B cell (primary cell): ENCODE measurements at regions not wholly inside any gene's neighbourhood (a gene's known extent, or its start where the extent isn't known, plus 50 kb on each side); places are given as distances from the start of the nearest gene placed in this dataset.

Experiments
- ATAC-seq: fragments of 200-7000 bp; cut with Tn5 transposase; one replicate; pipeline ENCODE4 v1.10.0; 2021; ENCODE audit warnings: low read depth, mild to moderate bottlenecking, moderate number of reproducible peaks, moderate library complexity
- CTCF ChIA-PET: fragments of 350-600 bp; sonication (Branson Sonifier 250); formaldehyde crosslinking; loops from one replicate; lab custom pipeline; 2021; ENCODE audit warnings: antibody characterized with exemption, inconsistent platforms; lab: Charles Lee
- POLR2A ChIA-PET: fragments of 350-600 bp; sonication (Branson Sonifier 250); formaldehyde crosslinking; loops from one replicate; lab custom pipeline; 2021; ENCODE audit warnings: antibody characterized with exemption; lab: Charles Lee
- DNase-seq: peaks from one replicate; pipeline ENCODE4 v3.0.0; 2013
- H2AFZ ChIP-seq: 2 replicates; pipeline ENCODE4 v1.6.1; 2012; ENCODE audit warnings: mild to moderate bottlenecking, low read depth, low read length; ENCODE audit not compliant: insufficient read depth, poor library complexity, severe bottlenecking
- H3K27ac ChIP-seq, 2 donors: 1 replicate in 1 of 2; 2 replicates in 1 of 2; pipeline ENCODE4 v1.5.1; 2012 to 2013; ENCODE audit warnings: low read length in 2 of 2, mild to moderate bottlenecking in 2 of 2, moderate library complexity in 1 of 2
- H3K27me3 ChIP-seq, 4 experiments: fragments of 200-600 bp in 1 of 4; sonication (generic) in 1 of 4; replicated peaks in 1 of 4; 1 replicate in 2 of 4; 2 replicates in 2 of 4; pipeline versions ENCODE4 v1.6.1 to v1.7.0; 2013 to 2016; ENCODE audit warnings: low read length in 3 of 4, mild to moderate bottlenecking in 2 of 4, mixed read lengths in 1 of 4, moderate library complexity in 1 of 4; ENCODE audit not compliant: insufficient read depth in 4 of 4, control insufficient read depth in 3 of 4; ENCODE audit errors: control extremely low read depth in 1 of 4
- H3K36me3 ChIP-seq, 2 experiments: replicated peaks in 1 of 2; 1 replicate in 1 of 2; 2 replicates in 1 of 2; pipeline versions ENCODE4 v1.6.1 to v1.7.1; 2013; ENCODE audit warnings: low read length in 1 of 2; ENCODE audit not compliant: insufficient read depth in 2 of 2, control insufficient read depth in 1 of 2; ENCODE audit errors: control extremely low read depth in 1 of 2, extremely low read depth in 1 of 2
- H3K4me1 ChIP-seq, 2 donors: fragments of 200-600 bp in 1 of 2; sonication (generic) in 1 of 2; 1 replicate in 1 of 2; 2 replicates in 1 of 2; pipeline versions ENCODE4 v1.5.1 to v1.6.1; 2013 to 2017; ENCODE audit warnings: low read length in 2 of 2; ENCODE audit not compliant: control insufficient read depth in 2 of 2, insufficient read depth in 2 of 2
- H3K4me2 ChIP-seq: replicated peaks from 2 replicates; pipeline ENCODE3; 2012; ENCODE audit warnings: mild to moderate bottlenecking, low read depth, low read length; ENCODE audit not compliant: poor library complexity, severe bottlenecking
- H3K4me3 ChIP-seq, 5 experiments: fragments of 200-600 bp in 1 of 5; sonication (generic) in 1 of 5; 1 replicate in 3 of 5; 2 replicates in 2 of 5; pipeline versions ENCODE4 v1.5.1 to v1.7.0; 2011 to 2016; ENCODE audit warnings: low read length in 4 of 5, mild to moderate bottlenecking in 4 of 5, low read depth in 2 of 5, control low read depth in 1 of 5, moderate library complexity in 1 of 5; ENCODE audit not compliant: insufficient read depth in 1 of 5; ENCODE audit errors: control extremely low read depth in 1 of 5, extremely low read depth in 1 of 5
- H3K79me2 ChIP-seq: fragments of 200-600 bp; sonication (generic); one replicate; pipeline ENCODE4 v1.6.0; 2016; ENCODE audit warnings: low read length; ENCODE audit not compliant: control insufficient read depth, insufficient read depth
- H3K9ac ChIP-seq: fragments of 200-600 bp; sonication (generic); 2 replicates; pipeline ENCODE4 v1.6.1; 2017; ENCODE audit warnings: mild to moderate bottlenecking, low read length, moderate library complexity
- H3K9me3 ChIP-seq, 3 donors: one replicate each; pipeline versions ENCODE4 v1.6.1 to v1.7.1; 2013; ENCODE audit warnings: low read length in 2 of 3; ENCODE audit not compliant: control insufficient read depth in 2 of 3, insufficient read depth in 1 of 3; ENCODE audit errors: control extremely low read depth in 1 of 3
- H4K20me1 ChIP-seq: 2 replicates; pipeline ENCODE4 v1.6.0; 2012; ENCODE audit warnings: mild to moderate bottlenecking, low read length; ENCODE audit not compliant: insufficient read depth, control insufficient read depth, poor library complexity, severe bottlenecking
- H3K27ac Mint-ChIP-seq: one replicate; pipeline ENCODE4 v1.8.0; 2021; ENCODE audit warnings: mixed read lengths
- H3K27me3 Mint-ChIP-seq: one replicate; pipeline ENCODE4 v1.8.0; 2021; ENCODE audit warnings: mixed read lengths
- H3K4me1 Mint-ChIP-seq: one replicate; pipeline ENCODE4 v1.8.0; 2021; ENCODE audit warnings: mixed read lengths
- H3K4me3 Mint-ChIP-seq: one replicate; pipeline ENCODE4 v1.8.0; 2021; ENCODE audit warnings: mixed read lengths
- H3K9me3 Mint-ChIP-seq: one replicate; pipeline ENCODE4 v1.8.0; 2022; ENCODE audit warnings: mixed read lengths; ENCODE audit not compliant: insufficient read depth
- CTCF ChIP-seq: fragments of 200-600 bp; IDR thresholded peaks from one replicate; pipeline ENCODE4 v1.8.0; 2022; ENCODE audit warnings: antibody characterized with exemption, mild to moderate bottlenecking
- EZH2 ChIP-seq: IDR thresholded peaks from 2 replicates; pipeline ENCODE4 v1.6.1; 2012; ENCODE audit warnings: borderline replicate concordance, low read depth, mild to moderate bottlenecking, moderate library complexity, low read length; ENCODE audit not compliant: insufficient read depth, poor library complexity, severe bottlenecking
- WGBS: methylation state at CpG from one replicate; pipeline ENCODE4 v1.1.5; 2013; ENCODE audit warnings: missing lambda C conversion rate; ENCODE audit not compliant: insufficient coverage; 5-methylcytosine and 5-hydroxymethylcytosine counted together
- intact Hi-C: fragments of 100-400 bp; cut with micrococcal nuclease; formaldehyde crosslinking; loops from one replicate; pipeline ENCODE4 v1.10.0; 2022

- Histone ChIP-seq H3K79me2 (no peaks in the 10 kb centered on the region), H3K9ac (no peak overlapping the region), H3K4me2 (no peak overlapping the region), H3K4me1 (peaks cover 0 to 4% of the 10 kb centered on the region in 2 donors), H3K27ac (no peak overlapping the region), H4K20me1 (no peaks in the 10 kb centered on the region), H2AFZ (peak overlapping the region; percentile 28), H3K27me3 (peaks cover 0 to 6% (median 0%) of the 10 kb centered on the region in 4 experiments), H3K36me3 (no peaks in the 10 kb centered on the region), H3K4me3 (no peak overlapping the region), H3K9me3 (no peaks in the 10 kb centered on the region)
- POLR2A ChIA-PET: no interaction called here
- Mint-ChIP-seq H3K9me3 (no peaks in the 10 kb centered on the region), H3K4me3 (no peak overlapping the region), H3K27ac (no peak overlapping the region), H3K4me1 (no peaks in the 10 kb centered on the region), H3K27me3 (peaks cover 17% of the 10 kb centered on the region)
- CTCF ChIA-PET: interaction anchor here (2.3 kb wide), 1 partner anchor 416 kb away, joined by 16 read pairs; no protein-coding TSS in a partner anchor
- 85% methylated on average over 12 of the region's 13 CpGs for WGBS
- ATAC-seq (no peak), DNase-seq (no peak)
- no peak for TF ChIP-seq EZH2
- no peak for TF ChIP-seq CTCF
- intact Hi-C loops: loop anchor here (1.0 kb wide), 1 partner anchor 416 kb away; no protein-coding TSS in a partner anchor
Measured at GRCh38 chr1:10910681-10911489, 101.6 kb upstream of the TARDBP start.

GRCh38 chr1:10911490-10912166 lies 100.8 kb upstream of the TARDBP start:
- Histone ChIP-seq H3K27me3 (peaks cover 0 to 2% (median 0%) of the 10 kb centered on the region in 4 experiments), H3K4me1 (peaks cover 0 to 4% of the 10 kb centered on the region in 2 donors), H3K27ac (no peak overlapping the region), H4K20me1 (no peaks in the 10 kb centered on the region), H2AFZ (no peak overlapping the region), H3K9ac (no peak overlapping the region), H3K9me3 (no peaks in the 10 kb centered on the region), H3K4me2 (no peak overlapping the region), H3K4me3 (no peak overlapping the region), H3K36me3 (no peaks in the 10 kb centered on the region), H3K79me2 (no peaks in the 10 kb centered on the region)
- DNase-seq (no peak), ATAC-seq (no peak)
- intact Hi-C loops: no loop called here
- H3K27ac Mint-ChIP-seq: no peak overlapping the region
- no peaks in the 10 kb centered on the region for H3K9me3 Mint-ChIP-seq
- ChIA-PET CTCF (interaction anchor here (2.3 kb wide), 1 partner anchor 417 kb away, joined by 16 read pairs; no protein-coding TSS in a partner anchor), POLR2A (no interaction called here)
- H3K4me3 Mint-ChIP-seq: no peak overlapping the region
- TF ChIP-seq CTCF (no peak), EZH2 (no peak)
- 91% methylated on average over 7 of the region's 11 CpGs for WGBS
- peaks cover 15% of the 10 kb centered on the region for H3K27me3 Mint-ChIP-seq
- H3K4me1 Mint-ChIP-seq: no peaks in the 10 kb centered on the region
